ENCODE measurements at regions not wholly inside any gene's neighbourhood (a gene's known extent, or its start where the extent isn't known, plus 50 kb on each side); places are given as distances from the start of the nearest gene placed in this dataset.

DNA sequence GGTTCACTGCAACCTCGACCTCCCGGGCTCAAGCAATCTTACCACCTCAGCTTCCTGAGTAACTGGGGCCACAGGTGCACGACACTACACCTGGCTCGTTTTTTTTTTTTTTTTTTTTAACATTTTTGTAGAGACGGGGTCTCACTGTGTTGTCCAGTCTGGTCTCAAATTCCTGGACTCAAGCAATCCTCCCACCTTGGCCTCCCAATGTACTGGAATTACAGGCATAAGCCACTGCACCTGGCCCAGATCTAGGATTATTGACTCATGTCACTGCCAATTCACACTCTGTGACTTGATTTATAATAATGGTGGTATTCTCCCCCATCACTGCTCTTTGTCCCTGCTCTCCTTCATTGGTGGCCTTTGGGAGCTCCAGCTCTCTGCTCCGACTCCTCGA is 145.1 kb downstream of the PTPRU start:
- RAD21 ChIA-PET (ENCODE audit: low non-redundant PET in 1 of 2, low total read pairs in 2 of 2, uncharacterized antibody in 2 of 2, unreplicated experiment in 2 of 2), result no interaction called here
- H4K20me1 ChIP-seq (ENCODE audit: insufficient read depth), result no peaks in the 10 kb centered on the region

GRCh38 chr1:29380532-29380931 is 144.2 kb downstream of the PTPRU start:
- intact Hi-C loops (cut with micrococcal nuclease), result no loop called here
- Histone ChIP-seq H3K79me2 (ENCODE audit: insufficient read depth, low read length) (no peaks in the 10 kb centered on the region), H3K4me2 (ENCODE audit: low read length) (no peak overlapping the region), H3K9me3 (ENCODE audit: control insufficient read depth in 1 of 2, insufficient read depth in 1 of 2, low read depth in 1 of 2, low read length in 2 of 2) (peaks cover 4 to 25% of the 10 kb centered on the region in 2 experiments; a peak in 3 of 4 replicates), H3K27ac (ENCODE audit: low read depth, low read length) (no peak overlapping the region), H3K4me1 (ENCODE audit: control insufficient read depth in 1 of 2, insufficient read depth in 2 of 2, low read length in 2 of 2) (peaks cover 0 to 5% of the 10 kb centered on the region in 2 experiments; a peak in 1 of 4 replicates), H3K9me2 (ENCODE audit: insufficient read depth) (no peaks in the 10 kb centered on the region), H3K9ac (ENCODE audit: low read length) (no peak overlapping the region), H3K36me3 (ENCODE audit: control insufficient read depth in 1 of 2, insufficient read depth in 2 of 2, low read length in 2 of 2) (no peaks in the 10 kb centered on the region), H3K4me3 (replicated peaks in 1 of 2; ENCODE audit: low read depth in 1 of 2, low read length in 2 of 2) (no peak overlapping the region), H4K20me1 (ENCODE audit: insufficient read depth) (no peaks in the 10 kb centered on the region), H3K27me3 (ENCODE audit: insufficient read depth, low read length) (no peaks in the 10 kb centered on the region), H2AFZ (ENCODE audit: low read depth, low read length, poor library complexity, severe bottlenecking) (no peak overlapping the region)
- TF ChIP-seq FOSL1 (IDR thresholded peaks at IDR 0.05; ENCODE audit: low read depth), result no peak
- TF ChIP-seq ELF1 (IDR thresholded peaks at IDR 0.05; ENCODE audit: borderline replicate concordance, low read depth), result no peak
- no peak for TF ChIP-seq ZNF274 (IDR thresholded peaks at IDR 0.05; ENCODE audit: low read depth, low read length)
- no peak for TF ChIP-seq SRF (IDR thresholded peaks at IDR 0.05; ENCODE audit: low read depth)
- TF ChIP-seq REST (IDR thresholded peaks at IDR 0.05; ENCODE audit: low read depth), result no peak
- TF ChIP-seq POLR2AphosphoS5 (IDR thresholded peaks at IDR 0.05; ENCODE audit: low read depth, low read length), result no peak
- no peak for TF ChIP-seq POLR2A (IDR thresholded peaks at IDR 0.05; ENCODE audit: borderline replicate concordance, extremely low read depth, insufficient read depth, insufficient read length)
- TF ChIP-seq EZH2phosphoT487 (IDR thresholded peaks at IDR 0.05; ENCODE audit: borderline replicate concordance), result no peak
- no peak for TF ChIP-seq SP1 (IDR thresholded peaks at IDR 0.05; ENCODE audit: low read depth)
- RAD21 ChIA-PET (ENCODE audit: low non-redundant PET in 1 of 2, low total read pairs in 2 of 2, uncharacterized antibody in 2 of 2, unreplicated experiment in 2 of 2), result no interaction called here
- BruUV-seq (replicated peaks), result no TSS peak
- DNase-seq (ENCODE audit: low read depth, low spot score), result no peak
- POLR2A ChIA-PET, result no interaction called here
- no peak for ATAC-seq
- CTCF ChIA-PET, result interaction anchor here (0.7 to 1.5 kb wide), 4 partner anchors 10 to 731 kb away, joined by 3 to 4 read pairs (median 4); no protein-coding TSS in a partner anchor

More for the DNA sequence above, 145.1 kb downstream of the PTPRU start:
- Histone ChIP-seq H3K9me2 (ENCODE audit: insufficient read depth) (no peaks in the 10 kb centered on the region), H3K36me3 (ENCODE audit: control insufficient read depth in 1 of 2, insufficient read depth in 2 of 2, low read length in 2 of 2) (no peaks in the 10 kb centered on the region), H3K9ac (ENCODE audit: low read length) (no peak overlapping the region), H3K9me3 (ENCODE audit: control insufficient read depth in 1 of 2, insufficient read depth in 1 of 2, low read depth in 1 of 2, low read length in 2 of 2) (peaks cover 4 to 22% of the 10 kb centered on the region in 2 experiments; a peak in 3 of 4 replicates), H3K27ac (ENCODE audit: low read depth, low read length) (no peak overlapping the region), H3K79me2 (ENCODE audit: insufficient read depth, low read length) (no peaks in the 10 kb centered on the region), H3K27me3 (ENCODE audit: insufficient read depth, low read length) (peaks cover 5% of the 10 kb centered on the region; the same call in 1 of the 2 replicates), H3K4me2 (ENCODE audit: low read length) (no peak overlapping the region), H3K4me1 (ENCODE audit: control insufficient read depth in 1 of 2, insufficient read depth in 2 of 2, low read length in 2 of 2) (peaks cover 0 to 5% of the 10 kb centered on the region in 2 experiments; a peak in 1 of 4 replicates), H3K4me3 (replicated peaks in 1 of 2; ENCODE audit: low read depth in 1 of 2, low read length in 2 of 2) (no peak overlapping the region), H2AFZ (ENCODE audit: low read depth, low read length, poor library complexity, severe bottlenecking) (no peak overlapping the region)
- DNase-seq (ENCODE audit: low read depth, low spot score) (no peak), ATAC-seq (no peak)
- TF ChIP-seq ELF1 (IDR thresholded peaks at IDR 0.05; ENCODE audit: borderline replicate concordance, low read depth) (no peak), POLR2A (IDR thresholded peaks at IDR 0.05; ENCODE audit: borderline replicate concordance, extremely low read depth, insufficient read depth, insufficient read length) (no peak), MAX (IDR thresholded peaks at IDR 0.05) (no peak), EZH2phosphoT487 (IDR thresholded peaks at IDR 0.05; ENCODE audit: borderline replicate concordance) (no peak), SIN3A (IDR thresholded peaks at IDR 0.05; ENCODE audit: low read depth) (no peak), YY1 (IDR thresholded peaks at IDR 0.05; ENCODE audit: extremely low read depth, insufficient replicate concordance, low read depth, low read length) (no peak)
- ChIA-PET CTCF (interaction anchor here (0.7 to 1.5 kb wide), 4 partner anchors 11 to 730 kb away, joined by 3 to 4 read pairs (median 4); no protein-coding TSS in a partner anchor), POLR2A (no interaction called here)
- intact Hi-C loops (cut with micrococcal nuclease), result no loop called here
- BruUV-seq (replicated peaks), result no TSS peak

All from HCT116 (cell line).